ENCODE measurements at regions not wholly inside any gene's neighbourhood (a gene's known extent, or its start where the extent isn't known, plus 50 kb on each side); places are given as distances from the start of the nearest gene placed in this dataset.

DNA sequence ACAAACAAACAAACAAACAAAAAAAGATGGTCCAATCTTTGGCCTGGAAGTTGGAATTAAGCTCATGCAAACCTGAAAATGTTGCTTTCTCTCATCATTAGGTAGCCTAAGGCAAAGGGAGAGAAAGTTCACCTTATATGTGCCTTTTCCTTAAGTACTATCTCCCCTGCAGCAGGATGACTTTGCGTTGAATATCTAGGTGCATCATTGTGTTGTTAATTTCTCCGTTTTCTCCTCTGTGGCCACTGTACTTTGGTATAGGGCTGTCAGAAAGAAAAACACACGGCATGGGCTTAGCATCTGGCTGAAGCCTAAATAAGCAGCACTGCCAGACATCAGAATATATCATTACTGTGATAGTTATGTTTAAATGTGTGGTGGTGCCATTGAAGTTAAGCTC lies 345.5 kb downstream of the BCAT1 start:
- DNase-seq (no peak), ATAC-seq (no peak)

DNA sequence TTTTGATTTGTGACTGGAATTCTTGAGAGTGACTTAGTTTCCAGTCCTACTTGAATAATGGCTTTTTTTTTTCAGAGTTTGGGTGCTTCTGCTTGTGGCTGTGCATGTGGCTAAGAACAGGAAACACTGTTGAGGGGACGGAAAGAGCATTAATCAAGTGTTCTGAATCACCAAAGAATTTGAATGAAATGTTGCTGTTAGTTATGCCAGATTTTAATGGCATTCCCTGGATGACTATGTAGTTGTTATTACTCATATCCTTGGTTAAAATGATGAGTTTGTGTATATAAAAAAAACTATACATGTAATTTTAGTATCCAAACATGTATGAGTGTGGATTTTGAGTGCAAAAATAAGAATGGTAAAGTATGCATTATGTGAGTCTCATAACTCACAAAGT lies 347.9 kb downstream of the BCAT1 start:
- ATAC-seq (peak; percentile 59), DNase-seq (no peak)

DNA sequence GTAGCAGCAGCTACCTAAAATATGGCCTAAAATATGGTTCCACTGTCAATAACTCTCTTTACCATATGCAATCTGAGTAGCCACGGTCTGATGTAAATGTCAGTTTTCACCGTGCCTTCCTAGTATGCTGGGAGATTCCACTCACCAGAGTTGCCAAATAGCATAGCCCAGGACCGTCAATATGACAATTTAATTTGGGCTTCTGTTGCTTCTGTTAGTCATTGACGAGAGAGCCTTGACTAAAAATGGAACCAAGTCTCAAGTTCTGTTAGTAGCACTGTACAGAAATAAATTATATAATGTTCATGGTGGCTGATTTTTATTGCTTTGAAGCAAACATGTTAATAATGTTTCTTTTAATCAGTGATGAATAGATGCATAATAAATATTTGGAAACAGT lies 348.4 kb downstream of the BCAT1 start:
- ATAC-seq (peak; percentile 14), DNase-seq (no peak)

DNA sequence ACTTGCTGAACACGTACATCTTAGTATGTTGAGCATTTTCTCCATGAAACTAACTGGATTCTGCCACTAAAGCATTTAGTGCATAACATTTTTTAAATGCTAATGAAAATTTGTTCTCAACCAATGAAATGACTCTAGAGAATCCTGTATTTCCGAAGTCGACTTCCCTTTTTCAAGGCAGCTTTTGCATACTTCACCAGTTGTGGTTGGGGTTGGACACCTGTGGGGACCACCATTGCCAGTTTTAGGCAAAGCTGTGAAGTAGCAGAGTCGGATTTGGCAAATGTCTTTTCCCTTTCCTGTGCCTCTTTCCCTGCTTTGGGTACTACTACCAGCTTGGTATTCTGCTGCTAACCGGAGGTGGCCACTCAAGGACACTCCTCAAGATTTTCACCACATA lies 349.2 kb downstream of the BCAT1 start:
- no peak for DNase-seq
- no peak for ATAC-seq

DNA sequence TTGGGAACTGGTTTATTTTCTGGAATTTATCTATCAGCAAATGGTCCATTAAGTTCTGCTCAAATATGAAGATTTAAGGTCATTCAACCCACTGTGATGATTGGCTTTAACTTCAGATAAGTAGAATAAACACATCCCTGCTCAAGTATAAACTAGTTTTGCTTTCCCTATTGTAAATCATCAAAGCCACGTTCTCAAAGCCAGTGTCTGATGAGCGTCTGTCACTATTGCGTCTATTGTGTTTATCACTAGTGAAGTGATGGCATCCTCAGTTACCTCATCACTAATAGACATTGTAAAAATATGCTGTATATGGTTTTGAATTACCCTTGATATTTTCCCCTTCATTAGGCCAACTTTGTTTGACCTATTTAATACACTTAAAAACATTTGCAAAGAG lies 351.3 kb downstream of the BCAT1 start:
- ATAC-seq (no peak), DNase-seq (no peak)

DNA sequence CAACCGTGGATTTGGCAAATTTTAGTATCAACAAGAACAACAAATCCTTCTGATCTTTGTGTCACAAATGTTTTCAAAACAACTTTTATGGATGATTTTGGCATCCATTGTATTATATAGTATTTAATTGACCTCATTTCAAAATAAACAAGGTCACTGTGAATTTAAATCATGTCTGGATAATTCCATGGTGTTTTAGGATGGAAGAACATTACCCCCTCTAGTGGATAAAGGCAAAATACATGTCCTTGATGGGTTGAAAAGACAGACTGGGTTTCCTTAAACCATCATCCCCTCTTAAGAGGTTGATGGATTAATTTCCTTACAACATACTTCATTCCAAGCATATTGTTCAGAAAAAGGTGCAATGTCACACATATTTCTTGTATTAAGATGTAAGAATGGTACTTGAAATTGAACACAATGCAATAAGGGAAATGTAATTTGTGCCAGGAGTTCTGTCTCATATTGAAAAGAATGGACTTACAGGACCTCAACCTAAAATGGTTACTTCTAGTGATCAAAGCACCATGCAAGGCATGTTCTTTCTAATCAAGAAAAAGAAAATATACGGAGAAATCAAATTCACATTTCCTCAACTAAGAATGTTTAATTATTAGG lies 352.0 kb downstream of the BCAT1 start:
- ATAC-seq (no peak), DNase-seq (no peak)

DNA sequence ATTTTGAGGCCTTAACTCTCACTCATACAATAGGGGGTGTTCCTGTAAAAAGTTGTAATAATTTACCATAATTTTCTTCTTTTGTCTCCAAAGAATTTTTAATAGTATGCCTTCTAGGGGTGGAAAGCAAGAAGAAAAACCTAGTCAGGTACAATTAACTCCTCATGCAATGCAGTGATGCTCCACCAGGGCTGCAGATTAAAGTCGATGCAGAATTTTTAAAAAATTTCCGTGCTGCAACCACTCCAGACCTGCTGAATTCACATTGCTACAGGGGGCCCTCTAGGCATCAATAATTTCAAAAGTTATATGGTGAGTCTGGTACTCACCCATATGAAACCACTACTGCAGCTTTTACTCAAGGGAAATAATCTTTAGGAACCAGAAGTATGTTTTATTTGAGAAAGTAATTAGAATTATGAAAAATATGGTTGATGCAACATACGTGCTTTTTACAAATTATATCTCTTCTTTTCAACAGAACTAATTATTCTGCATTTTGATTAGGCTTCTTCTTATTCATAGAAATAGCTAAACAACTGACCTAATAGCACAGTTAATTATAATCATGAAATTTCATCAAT lies 353.2 kb downstream of the BCAT1 start:
- DNase-seq (no peak), ATAC-seq (no peak)

DNA sequence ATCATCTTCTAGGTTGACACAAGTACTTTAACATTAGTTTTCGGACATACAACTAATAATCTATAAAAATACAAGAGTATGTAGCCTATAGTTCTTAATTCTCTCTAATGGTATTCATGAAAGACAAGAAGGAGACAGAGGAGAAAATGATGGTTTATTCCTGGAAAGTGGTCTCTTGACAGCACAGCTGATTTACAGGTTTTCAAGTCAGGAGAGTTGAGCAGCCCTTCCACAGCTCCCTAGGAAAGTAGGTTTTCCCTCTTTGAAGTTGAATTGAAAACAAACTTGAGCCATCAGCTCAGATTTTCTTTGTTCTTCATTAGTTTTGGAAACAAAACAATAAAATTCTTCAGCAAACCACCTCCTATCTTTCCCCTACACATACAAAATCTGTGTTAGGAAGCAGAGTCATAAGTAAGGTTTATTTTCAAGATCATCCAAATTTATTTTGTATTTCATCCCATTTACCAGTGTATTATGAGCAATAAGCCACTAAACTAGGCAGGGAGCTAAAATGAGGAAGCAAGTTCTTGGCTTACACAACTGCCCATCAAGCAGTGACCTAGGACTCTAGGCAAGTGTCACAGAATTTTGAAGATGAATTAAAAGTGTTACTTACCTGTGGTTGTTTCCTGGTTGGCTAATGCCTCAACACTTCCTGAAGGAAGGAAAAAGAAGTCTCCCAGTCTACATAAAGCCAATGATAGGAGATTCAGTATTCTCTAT lies 357.0 kb downstream of the BCAT1 start:
- ATAC-seq (no peak), DNase-seq (no peak)

DNA sequence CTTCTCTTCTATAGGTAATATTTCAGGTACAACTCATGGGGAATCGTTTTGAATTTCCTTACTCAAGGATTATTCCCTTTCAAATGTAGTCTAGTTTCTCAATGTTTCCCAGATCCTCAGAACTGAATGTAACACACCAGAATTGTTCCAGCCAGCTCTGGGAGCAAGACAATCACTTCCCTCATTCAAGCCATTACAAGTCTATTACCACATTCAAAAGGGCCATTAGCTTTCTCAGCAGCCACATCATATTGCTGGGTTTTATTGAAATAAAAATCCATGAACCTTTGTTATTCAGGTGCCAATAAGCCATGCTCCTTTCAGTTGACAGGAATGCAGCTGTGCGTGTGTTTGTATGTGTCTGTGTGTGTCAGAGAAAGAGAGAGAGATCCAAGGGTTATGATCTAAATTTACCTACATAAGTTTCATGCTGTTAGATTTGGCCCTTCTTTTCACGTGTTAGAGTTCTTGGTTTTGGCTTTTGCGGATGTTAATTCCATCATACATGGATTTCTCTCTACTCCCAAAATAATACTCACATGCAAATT lies 357.7 kb downstream of the BCAT1 start:
- ATAC-seq = no peak
- no peak for DNase-seq

DNA sequence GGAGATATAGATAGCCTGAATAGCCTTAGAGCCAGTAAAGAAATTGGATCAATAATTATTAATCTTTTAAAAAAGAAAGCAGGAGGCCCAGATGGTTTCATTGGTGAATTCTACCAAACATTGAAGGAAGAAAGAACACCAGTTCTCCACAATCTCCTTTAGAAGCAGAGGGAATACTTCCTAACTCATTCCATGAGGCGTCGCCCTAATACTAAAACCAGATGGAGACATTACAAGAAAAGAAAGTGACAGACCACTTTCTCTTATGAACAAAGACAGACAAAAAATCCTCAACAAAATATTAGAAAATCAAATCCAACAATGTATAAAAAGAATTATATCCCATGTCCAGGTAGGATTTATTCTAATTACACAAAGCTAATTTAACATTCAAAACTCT lies 362.6 kb downstream of the BCAT1 start:
- no peak for DNase-seq

DNA sequence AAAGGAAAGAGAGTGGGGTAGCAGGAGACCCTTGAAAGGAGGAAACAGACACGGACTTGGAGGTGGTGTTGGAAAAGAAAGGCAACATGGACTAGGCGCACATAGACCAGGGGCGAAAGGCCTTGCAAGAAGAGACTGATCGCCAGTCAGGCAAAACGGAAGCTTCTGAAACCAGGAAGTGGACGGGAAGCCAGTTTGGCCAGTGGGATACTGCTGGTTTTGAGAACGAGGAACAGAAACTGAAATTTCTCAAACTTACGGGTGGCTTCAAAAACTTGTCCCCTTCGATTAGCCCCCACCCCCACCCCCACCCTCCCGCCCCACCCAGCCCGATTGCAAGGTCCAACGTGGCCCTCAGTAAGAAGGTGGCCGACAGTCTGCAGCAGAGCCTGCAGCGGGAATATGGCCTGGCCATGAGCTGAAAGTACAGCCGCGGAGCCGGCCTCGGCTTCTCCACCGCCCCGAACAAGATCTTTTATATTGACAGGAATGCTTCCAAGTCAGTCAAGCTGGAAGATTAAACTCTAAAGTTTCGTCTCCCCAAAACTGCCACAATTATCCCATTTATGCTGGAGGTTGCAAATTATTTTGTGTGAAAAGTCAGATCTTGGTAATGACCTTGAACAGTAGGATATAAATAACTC lies 364.7 kb downstream of the BCAT1 start:
- ATAC-seq (no peak), DNase-seq (no peak)

More for the DNA sequence above, 362.6 kb downstream of the BCAT1 start:
- ATAC-seq = no peak

DNA sequence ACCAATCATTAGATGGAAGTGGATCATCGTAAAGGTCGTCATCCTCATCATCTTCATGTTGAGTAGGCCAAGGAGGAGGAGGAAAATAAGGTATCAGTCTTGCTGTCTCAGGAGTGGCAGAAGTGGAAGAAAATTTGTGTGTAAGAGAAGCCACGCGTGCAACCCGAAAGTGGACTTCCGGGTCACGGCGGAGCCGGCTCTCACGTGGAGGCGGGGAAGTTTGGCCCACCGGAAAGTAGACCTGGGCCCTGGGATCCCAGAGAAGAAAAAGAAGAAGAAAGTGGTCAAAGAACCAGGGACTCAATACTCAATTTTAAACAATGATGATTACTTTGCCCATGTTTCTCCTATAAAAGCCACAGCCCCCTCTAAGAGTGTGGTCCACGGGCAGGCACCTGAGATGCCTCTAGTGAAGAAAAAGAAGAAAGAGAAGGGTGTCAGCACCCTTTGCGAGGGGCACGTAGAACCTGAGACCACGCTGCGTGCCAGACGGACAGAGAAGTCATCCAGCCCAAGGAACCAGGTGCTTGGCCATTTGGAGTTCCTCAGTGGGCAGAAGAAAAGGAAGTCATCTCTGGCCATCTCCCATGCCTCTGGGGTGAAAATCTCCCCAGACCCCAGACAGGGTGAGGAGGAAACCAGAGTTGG lies 365.8 kb downstream of the BCAT1 start:
- ATAC-seq = no peak
- DNase-seq = no peak

DNA sequence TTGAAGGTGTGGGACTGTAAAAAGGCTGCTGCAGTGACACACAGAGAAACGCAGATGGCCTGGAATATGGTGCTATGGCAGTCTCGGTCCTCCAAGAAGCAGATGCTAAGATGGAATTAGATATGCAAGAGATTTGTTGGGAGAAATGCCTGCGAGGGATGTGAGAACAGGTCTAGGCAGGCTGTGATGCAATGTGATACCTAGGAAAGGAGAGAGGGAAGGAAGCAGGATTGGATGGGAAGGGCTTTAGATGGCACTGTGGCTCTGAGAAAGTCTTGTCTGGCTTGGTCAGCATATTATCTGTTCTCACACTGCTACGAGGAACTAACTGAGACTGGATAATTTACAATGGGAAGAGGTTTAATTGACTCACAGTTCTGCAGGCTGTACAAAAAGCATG lies 374.4 kb downstream of the BCAT1 start:
- ATAC-seq (no peak), DNase-seq (no peak)

DNA sequence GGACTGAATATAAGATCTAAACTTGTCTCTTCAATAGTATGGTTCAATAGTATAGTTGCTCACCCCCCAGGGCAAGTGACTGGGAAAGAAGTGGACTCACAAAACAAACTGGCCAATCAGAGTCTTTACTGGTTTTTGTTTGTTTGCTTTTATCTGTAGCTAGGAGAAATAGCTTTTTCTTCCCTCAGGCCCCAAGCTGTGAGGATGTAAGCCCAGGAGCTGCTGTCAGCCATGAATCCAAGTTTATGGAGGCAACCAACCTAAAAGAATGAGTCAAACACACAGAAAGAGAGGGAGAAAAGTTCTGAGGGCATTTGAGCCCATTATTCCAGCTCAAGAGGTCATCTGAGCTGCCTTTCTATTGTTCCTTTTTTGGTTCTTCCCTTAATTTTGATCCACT lies 375.3 kb downstream of the BCAT1 start:
- ATAC-seq (no peak), DNase-seq (no peak)

DNA sequence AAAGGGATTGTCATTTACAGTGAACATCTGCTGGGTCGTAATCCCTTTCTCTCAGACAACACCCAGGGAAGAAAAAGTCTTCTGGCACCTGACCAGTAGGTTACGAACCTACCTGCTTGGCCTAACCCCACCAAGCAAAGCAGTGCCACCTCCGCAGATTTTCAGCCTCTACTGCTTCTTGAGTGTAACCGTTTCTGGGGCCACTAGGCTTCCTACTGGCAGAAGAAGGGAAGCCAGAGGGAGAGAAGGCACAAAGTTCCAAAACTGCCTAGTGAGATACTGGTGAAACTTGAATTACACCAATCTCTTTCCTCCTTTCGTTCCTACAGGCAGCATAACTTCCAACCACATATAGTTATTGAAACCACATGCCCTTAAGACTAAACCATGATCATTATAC lies 383.6 kb downstream of the BCAT1 start:
- DNase-seq (no peak), ATAC-seq (no peak)

DNA sequence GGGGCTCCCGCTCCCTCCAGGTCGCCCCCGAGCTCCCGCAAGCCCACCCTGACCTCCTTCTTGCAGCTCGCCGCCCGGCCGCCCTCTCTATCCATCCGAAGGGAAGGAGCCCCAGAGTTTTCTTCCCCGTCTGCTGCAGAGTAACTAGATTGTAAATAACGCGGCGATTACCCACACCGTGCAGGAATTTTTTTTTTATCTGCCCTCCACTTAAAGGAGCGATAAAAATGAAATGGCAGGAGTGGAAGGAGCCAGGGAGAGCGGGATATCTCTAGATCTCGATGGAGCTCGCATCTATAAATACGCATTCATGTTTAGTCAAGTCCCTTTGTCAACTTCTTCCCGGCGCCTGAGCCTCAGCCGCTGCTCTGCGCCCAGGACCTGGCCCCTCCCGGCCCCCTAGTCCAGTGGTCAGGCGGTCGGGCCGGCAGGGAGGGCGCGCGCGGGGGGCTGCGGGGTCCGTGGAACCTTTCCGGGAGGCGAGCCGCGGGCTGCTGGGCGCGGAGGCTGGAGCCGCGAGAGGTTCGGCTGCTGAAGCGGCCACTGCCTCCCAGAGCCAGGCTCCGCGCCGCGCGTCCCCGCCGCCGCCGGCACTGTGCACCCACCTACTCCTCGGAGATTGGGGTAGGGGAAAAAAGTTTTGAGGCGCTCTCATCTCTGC lies 386.0 kb downstream of the BCAT1 start:
- DNase-seq (no peak), ATAC-seq (peak; percentile 10)

DNA sequence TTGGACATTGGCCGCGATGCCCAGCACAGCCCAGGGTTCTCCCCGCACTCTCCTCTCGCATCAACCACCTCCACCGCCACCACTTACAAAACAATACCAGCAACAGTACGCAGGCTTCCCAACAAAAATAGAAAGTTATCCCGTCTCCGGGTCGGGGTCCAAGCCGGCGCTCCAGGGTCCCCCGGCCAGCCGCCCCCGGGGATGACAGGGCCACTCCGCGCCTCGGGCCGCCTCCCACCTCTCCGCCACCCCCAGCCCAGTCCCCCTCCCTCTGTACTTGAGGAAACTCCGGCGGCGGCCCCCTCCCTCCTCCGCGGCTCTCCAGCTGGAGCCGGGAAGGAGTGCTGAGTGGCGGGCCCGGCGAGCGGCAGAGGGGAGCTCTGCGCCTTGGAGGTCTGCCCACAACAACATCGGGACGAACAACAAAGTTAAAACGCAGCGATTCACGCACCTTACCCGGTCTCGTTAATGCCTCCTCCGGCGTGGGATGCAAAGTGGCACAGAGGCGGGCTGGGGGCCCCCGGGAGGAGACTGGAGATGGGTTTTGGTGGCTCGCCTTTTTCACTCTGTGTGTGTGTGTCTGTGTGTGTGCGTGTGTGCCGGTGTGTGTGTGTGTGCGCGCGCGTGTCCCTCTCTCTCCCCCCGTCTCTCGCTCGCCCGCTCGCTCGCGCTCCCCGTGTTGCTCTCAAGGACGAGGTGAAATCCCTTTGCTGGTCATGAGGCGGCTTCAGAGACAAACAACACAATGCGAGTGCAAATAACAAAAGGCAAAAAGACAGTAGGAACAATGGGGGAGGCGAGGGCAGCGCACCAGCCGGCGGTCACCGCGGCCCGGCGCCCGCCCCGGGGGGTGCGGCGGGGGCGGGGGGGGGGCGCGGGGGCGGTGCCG lies 386.8 kb downstream of the BCAT1 start:
- ATAC-seq (peak; percentile 40), DNase-seq (peak; percentile 13)

DNA sequence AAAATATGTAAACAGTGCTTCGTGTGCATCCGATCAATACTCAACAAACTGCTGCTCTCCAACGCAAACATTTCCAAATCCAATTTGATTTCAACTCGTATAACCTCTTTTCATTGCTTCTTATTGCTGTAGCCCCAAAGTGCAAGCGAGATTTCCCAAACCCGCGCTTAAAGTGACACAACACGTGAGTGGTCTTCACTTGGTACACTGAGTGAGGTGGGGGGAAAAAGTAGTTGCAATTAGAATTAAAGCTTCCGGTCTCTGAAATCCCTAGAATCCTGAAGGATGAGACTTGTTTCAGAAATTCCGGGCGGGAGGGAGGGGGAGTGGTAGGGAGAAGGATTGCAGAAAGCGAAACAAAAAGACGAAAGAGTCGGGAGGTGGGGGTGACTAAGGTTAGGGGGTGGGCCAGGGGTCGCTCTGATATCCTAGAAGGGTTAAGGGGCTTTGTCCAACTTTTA lies 387.5 kb downstream of the BCAT1 start:
- DNase-seq (no peak), ATAC-seq (no peak)

DNA sequence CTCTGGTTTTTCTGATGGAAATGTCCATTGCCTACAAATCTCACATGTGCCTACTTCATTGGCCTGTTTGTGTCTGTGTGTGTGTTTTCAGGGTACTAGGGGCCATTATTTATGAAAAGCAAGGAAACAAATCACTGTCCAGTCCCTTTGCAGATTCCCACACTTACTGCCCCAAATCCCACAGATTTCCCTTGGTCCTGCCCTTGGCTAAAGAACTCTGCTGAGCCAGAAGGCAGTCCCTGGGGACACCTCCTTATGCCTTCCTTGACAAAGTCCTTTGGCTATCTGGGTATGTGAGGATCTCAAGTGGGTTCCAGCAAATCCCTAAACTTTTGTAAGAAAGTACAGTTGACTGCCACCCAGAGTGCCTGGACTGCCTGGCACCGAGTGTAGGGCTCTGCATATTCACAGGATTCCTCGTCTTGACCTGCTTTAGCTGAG lies 388.1 kb downstream of the BCAT1 start:
- ATAC-seq (no peak), DNase-seq (no peak)

DNA sequence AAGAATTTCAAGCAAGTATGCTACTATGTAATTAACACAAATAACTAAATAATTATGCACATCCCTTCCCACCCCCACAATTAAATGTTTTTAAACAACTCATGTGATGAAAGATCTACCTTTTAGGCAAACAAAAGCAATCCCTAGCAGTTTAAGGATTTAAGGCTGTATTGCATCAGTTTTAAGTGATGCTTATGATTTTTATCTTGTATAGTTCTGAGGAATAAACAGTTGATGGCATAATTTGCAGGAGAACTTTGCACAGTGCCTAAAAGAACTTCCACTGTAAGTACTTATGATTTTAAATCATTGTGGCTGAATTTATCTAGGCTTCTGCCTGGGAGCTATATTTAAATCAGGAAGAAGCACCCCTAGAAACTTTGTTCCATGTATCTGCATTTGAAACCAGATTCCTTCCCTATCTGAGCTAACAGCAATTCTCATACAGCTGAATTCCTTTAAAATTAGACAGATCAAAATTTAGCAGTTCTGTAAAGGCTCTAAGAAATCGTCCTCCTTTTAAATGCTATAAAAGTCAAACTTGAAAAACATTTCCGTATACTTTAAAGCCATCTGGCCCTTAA lies 388.6 kb downstream of the BCAT1 start:
- DNase-seq = no peak
- ATAC-seq = no peak
